Activated CD4-positive, alpha-beta T cell treated with anti-CD3 and anti-CD28 coated beads, Interleukin-2, amount 50 U/mL, for 1 hour (primary cell): ENCODE measurements at regions not wholly inside any gene's neighbourhood (a gene's known extent, or its start where the extent isn't known, plus 50 kb on each side); places are given as distances from the start of the nearest gene placed in this dataset.
"Not testable (repeated sequence)": the region's sequence is repeated elsewhere in the genome, so short reads cannot be mapped to it uniquely, and the experiment has no call there.

Source experiments
- DNase-seq: peaks from one replicate; pipeline ENCODE4 v3.0.0-alpha.2; 2020

- DNase-seq, result no peak
These were observed 52.5 kb upstream of the FBXO28 start for GRCh38 chr1:224061436-224061835.

GRCh38 chr1:224059897-224060427 lies 53.9 kb upstream of the FBXO28 start:
- DNase-seq, result no peak

- DNase-seq, result no peak
These were observed 55.6 kb upstream of the FBXO28 start for GRCh38 chr1:224058303-224058702.

GRCh38 chr1:224057461-224058199 lies 56.3 kb upstream of the FBXO28 start:
- DNase-seq, result no peak

GRCh38 chr1:224054611-224055010 lies 59.3 kb upstream of the FBXO28 start:
- DNase-seq, result no peak

GRCh38 chr1:224054012-224054411 lies 59.9 kb upstream of the FBXO28 start:
- no peak for DNase-seq

GRCh38 chr1:224053456-224053855 lies 60.5 kb upstream of the FBXO28 start:
- no peak for DNase-seq

- no peak for DNase-seq
These were observed 61.1 kb upstream of the FBXO28 start for GRCh38 chr1:224052772-224053171.

GRCh38 chr1:224051782-224052181 lies 62.1 kb upstream of the FBXO28 start:
- not testable (repeated sequence) for DNase-seq

- DNase-seq, result no peak
These were observed 62.9 kb upstream of the FBXO28 start for GRCh38 chr1:224051086-224051406.

GRCh38 chr1:224047538-224047937 lies 66.4 kb upstream of the FBXO28 start:
- no peak for DNase-seq

- DNase-seq, result no peak
These were observed 68.4 kb upstream of the FBXO28 start for GRCh38 chr1:224045556-224045955.

GRCh38 chr1:224044420-224044819 lies 69.5 kb upstream of the FBXO28 start:
- DNase-seq, result no peak

GRCh38 chr1:224042557-224043118 lies 71.3 kb upstream of the FBXO28 start:
- DNase-seq, result no peak

GRCh38 chr1:224041032-224041431 lies 72.9 kb upstream of the FBXO28 start:
- no peak for DNase-seq

GRCh38 chr1:224040423-224040822 lies 73.5 kb upstream of the FBXO28 start:
- DNase-seq, result not testable (repeated sequence)

- not testable (repeated sequence) for DNase-seq
These were observed 73.9 kb upstream of the FBXO28 start for GRCh38 chr1:224040006-224040405.

GRCh38 chr1:224038832-224039231 lies 75.1 kb upstream of the FBXO28 start:
- not testable (repeated sequence) for DNase-seq

GRCh38 chr1:224037362-224037761 lies 76.5 kb upstream of the FBXO28 start:
- not testable (repeated sequence) for DNase-seq

GRCh38 chr1:224032608-224033276 lies 81.2 kb upstream of the FBXO28 start:
- not testable (repeated sequence) for DNase-seq

GRCh38 chr1:224031986-224032385 lies 81.9 kb upstream of the FBXO28 start:
- DNase-seq, result not testable (repeated sequence)

- DNase-seq, result not testable (repeated sequence)
These were observed 83.7 kb upstream of the FBXO28 start for GRCh38 chr1:224030257-224030656.

- not testable (repeated sequence) for DNase-seq
These were observed 84.5 kb upstream of the FBXO28 start for GRCh38 chr1:224029286-224030025.
